Calu3 (cell line): ENCODE measurements at regions not wholly inside any gene's neighbourhood (a gene's known extent, or its start where the extent isn't known, plus 50 kb on each side); places are given as distances from the start of the nearest gene placed in this dataset.

ENCODE experiments used
- BruUV-seq: library from RNA; stranded (reverse); fragments of 400-500 nt; replicated peaks from 2 replicates; lab custom pipeline; 2021; lab: Mats Ljungman, UMichigan
- CTCF ChIA-PET: fragments of 300-600 bp; sonication (Branson Sonifier 250); formaldehyde crosslinking; loops from one replicate; lab custom pipeline; 2022; ENCODE audit warnings: antibody characterized with exemption; lab: Charles Lee
- DNase-seq: peaks from one replicate; pipeline ENCODE4 v3.0.0; 2022
- H3K27ac Mint-ChIP-seq: one replicate; pipeline ENCODE4 v1.8.0; 2022; ENCODE audit warnings: mixed read lengths; ENCODE audit not compliant: unreplicated experiment
- H3K27me3 Mint-ChIP-seq: one replicate; pipeline ENCODE4 v1.8.0; 2022; ENCODE audit warnings: mixed read lengths; ENCODE audit not compliant: unreplicated experiment
- H3K36me3 Mint-ChIP-seq: one replicate; pipeline ENCODE4 v1.8.0; 2022; ENCODE audit warnings: mild to moderate bottlenecking, moderate library complexity, mixed read lengths; ENCODE audit not compliant: insufficient read depth, unreplicated experiment
- H3K4me1 Mint-ChIP-seq: one replicate; pipeline ENCODE4 v1.8.0; 2022; ENCODE audit warnings: mild to moderate bottlenecking, low read depth, mixed read lengths; ENCODE audit not compliant: unreplicated experiment
- H3K4me3 Mint-ChIP-seq: one replicate; pipeline ENCODE4 v1.8.0; 2022; ENCODE audit warnings: mild to moderate bottlenecking, low read depth, moderate library complexity, mixed read lengths; ENCODE audit not compliant: unreplicated experiment
- H3K9me3 Mint-ChIP-seq: one replicate; pipeline ENCODE4 v1.8.0; 2022; ENCODE audit warnings: low read depth, mixed read lengths; ENCODE audit not compliant: unreplicated experiment
- intact Hi-C: fragments of 100-400 bp; cut with micrococcal nuclease; formaldehyde crosslinking; loops from one replicate; pipeline ENCODE4 v1.10.0; 2022; ENCODE audit not compliant: unreplicated experiment
- TF ChIP-seq, protein P1 (sequence below): fragments of 200-600 bp; IDR thresholded peaks from one replicate; pipeline ENCODE4 v1.8.0; 2022; ENCODE audit warnings: antibody characterized with exemption; ENCODE audit not compliant: unreplicated experiment

DNA sequence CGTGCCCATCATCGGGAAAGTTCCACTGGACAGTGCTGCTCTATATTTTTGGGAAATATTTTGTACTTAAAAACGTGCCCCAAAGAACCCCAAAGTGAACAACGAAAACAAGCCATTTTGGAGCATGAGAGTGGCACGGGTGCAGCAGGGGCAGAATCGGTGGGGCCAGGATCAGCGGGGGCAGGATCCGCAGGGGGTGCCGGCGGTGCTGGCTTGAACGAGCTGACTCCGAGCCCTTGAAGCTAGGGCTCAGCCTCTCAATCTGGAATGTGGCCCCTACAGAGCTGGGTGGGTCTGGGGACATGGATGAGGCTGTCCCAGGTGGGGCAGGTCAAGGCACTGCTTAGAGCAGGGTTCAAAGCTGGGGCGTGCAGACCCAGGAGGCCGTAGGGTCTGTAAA is 104.7 kb upstream of the COL5A1 start:
- peaks cover 29% of the 10 kb centered on the region for H3K27me3 Mint-ChIP-seq
- no peaks in the 10 kb centered on the region for H3K36me3 Mint-ChIP-seq
- no peak for DNase-seq
- H3K27ac Mint-ChIP-seq: no peak overlapping the region
- no peaks in the 10 kb centered on the region for H3K9me3 Mint-ChIP-seq
- BruUV-seq: no TSS peak
- no peaks in the 10 kb centered on the region for H3K4me1 Mint-ChIP-seq
- CTCF ChIA-PET: no interaction called here
- TF ChIP-seq, protein P1, sequence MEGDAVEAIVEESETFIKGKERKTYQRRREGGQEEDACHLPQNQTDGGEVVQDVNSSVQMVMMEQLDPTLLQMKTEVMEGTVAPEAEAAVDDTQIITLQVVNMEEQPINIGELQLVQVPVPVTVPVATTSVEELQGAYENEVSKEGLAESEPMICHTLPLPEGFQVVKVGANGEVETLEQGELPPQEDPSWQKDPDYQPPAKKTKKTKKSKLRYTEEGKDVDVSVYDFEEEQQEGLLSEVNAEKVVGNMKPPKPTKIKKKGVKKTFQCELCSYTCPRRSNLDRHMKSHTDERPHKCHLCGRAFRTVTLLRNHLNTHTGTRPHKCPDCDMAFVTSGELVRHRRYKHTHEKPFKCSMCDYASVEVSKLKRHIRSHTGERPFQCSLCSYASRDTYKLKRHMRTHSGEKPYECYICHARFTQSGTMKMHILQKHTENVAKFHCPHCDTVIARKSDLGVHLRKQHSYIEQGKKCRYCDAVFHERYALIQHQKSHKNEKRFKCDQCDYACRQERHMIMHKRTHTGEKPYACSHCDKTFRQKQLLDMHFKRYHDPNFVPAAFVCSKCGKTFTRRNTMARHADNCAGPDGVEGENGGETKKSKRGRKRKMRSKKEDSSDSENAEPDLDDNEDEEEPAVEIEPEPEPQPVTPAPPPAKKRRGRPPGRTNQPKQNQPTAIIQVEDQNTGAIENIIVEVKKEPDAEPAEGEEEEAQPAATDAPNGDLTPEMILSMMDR: no peak
- intact Hi-C loops: no loop called here
- no peak overlapping the region for H3K4me3 Mint-ChIP-seq

DNA sequence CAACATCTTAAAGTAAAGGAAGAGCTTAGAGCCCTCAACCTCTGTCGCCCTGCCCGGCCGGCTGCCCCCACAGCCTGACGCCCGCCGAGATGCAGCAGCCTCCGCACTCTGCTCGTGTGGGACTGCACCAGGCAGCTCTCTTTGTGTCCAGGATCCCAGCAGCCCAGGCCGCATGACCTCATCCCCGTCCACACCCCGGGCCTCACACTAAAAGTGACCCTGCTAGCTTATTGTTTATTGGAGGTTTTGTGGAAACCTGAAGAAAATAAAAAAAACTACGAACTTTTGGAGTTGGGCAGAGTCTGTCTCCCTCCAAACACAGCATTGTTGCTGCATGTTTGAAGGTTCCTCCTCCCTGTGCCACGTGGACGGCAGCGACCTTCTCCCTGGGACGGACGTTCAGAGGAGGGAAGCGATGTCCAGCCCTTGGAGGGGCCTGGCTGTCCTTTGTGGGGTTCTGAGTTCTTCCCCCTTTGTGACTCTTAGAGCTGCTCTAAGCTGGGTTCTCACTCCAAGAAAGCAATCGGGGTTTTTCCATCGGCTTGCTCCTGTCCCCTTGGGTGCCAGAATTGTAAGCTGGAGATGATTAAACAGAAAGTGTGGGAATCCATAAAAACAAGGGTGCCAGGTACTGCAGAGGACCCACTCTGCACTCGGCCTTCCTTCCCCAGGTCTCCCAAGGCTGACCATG is 103.5 kb upstream of the COL5A1 start:
- no peak for DNase-seq
- no peak overlapping the region for H3K27ac Mint-ChIP-seq
- CTCF ChIA-PET: no interaction called here
- no peaks in the 10 kb centered on the region for H3K9me3 Mint-ChIP-seq
- no peak overlapping the region for H3K4me3 Mint-ChIP-seq
- TF ChIP-seq, protein P1: no peak
- no peaks in the 10 kb centered on the region for H3K36me3 Mint-ChIP-seq
- BruUV-seq: no TSS peak
- no peaks in the 10 kb centered on the region for H3K4me1 Mint-ChIP-seq
- H3K27me3 Mint-ChIP-seq: peaks cover 26% of the 10 kb centered on the region
- intact Hi-C loops: no loop called here

DNA sequence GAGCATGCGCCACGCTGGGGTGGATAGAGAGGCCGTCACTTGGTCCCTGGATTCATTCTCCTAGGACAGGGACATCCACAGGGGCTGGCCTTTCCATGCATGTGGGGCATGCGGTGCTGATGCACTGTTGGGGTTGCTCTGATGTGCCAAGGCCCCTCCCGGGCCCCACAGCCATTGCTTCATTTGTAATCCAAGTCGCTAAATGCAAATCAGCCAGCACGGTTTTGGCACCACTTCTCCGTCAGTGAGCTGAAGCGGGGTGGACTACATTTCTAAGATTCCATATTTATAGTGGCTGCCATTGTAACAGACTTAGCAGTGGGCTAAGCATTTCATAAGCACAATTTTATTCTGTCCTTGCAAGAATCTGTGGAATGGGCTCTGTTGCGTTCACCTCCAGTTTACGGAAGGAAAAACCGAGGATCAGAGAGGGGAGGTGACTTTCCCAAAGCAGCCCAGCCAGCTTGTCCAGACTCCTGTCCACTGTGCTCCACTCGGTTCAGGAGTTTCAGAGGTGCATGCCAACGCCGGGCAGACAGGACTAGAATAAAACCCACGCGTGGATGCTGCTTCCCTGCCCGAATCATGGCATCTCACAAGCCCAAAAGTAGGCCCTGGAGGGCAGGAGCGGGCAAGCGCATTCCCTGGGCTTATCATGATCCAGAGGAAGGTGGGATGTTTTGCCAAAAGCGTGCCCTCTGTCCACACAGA is 102.6 kb upstream of the COL5A1 start:
- BruUV-seq: no TSS peak
- H3K27me3 Mint-ChIP-seq: peaks cover 26% of the 10 kb centered on the region
- no peak for DNase-seq
- no peak overlapping the region for H3K4me3 Mint-ChIP-seq
- H3K9me3 Mint-ChIP-seq: no peaks in the 10 kb centered on the region
- H3K27ac Mint-ChIP-seq: no peak overlapping the region
- CTCF ChIA-PET: no interaction called here
- intact Hi-C loops: no loop called here
- TF ChIP-seq, protein P1: no peak
- no peaks in the 10 kb centered on the region for H3K36me3 Mint-ChIP-seq
- H3K4me1 Mint-ChIP-seq: no peaks in the 10 kb centered on the region

DNA sequence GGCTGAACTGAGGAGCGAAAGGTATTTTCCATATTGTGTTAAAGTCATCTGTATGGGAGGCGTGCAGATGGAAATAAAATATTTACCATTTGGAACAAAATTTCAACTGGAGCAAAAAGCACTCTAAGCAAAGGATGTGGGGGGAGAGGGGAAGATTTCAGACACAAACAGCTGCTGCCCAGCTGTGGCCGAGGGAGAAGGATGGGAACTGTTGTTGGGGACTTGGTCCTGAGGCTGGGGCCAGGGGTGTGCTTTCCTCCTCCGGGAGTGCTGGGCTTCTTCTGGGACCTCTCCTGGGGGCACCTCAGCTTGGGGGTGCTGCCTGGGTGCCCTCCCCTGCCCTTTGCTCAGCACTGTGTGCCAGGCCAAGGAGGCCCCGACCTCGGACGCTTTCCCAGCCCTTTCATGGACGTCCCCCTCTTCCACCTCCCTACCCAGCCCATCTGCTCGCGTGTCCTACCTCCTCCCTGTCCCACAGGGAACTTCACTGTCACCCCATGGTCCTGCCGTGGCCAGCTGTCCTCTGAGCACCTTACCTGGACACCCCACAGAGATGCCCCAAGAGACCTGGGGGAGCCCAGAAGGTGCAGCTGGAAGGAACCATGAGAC is 101.9 kb upstream of the COL5A1 start:
- no peaks in the 10 kb centered on the region for H3K36me3 Mint-ChIP-seq
- DNase-seq: no peak
- CTCF ChIA-PET: no interaction called here
- TF ChIP-seq, protein P1: no peak
- H3K9me3 Mint-ChIP-seq: no peaks in the 10 kb centered on the region
- H3K4me3 Mint-ChIP-seq: no peak overlapping the region
- intact Hi-C loops: no loop called here
- no TSS peak for BruUV-seq
- no peak overlapping the region for H3K27ac Mint-ChIP-seq
- peaks cover 26% of the 10 kb centered on the region for H3K27me3 Mint-ChIP-seq
- no peaks in the 10 kb centered on the region for H3K4me1 Mint-ChIP-seq
